DOHH2 (cell line): ENCODE measurements at regions not wholly inside any gene's neighbourhood (a gene's known extent, or its start where the extent isn't known, plus 50 kb on each side); places are given as distances from the start of the nearest gene placed in this dataset.

Source experiments
- EZH2phosphoT487 ChIP-seq: fragments of 200-600 bp; sonication (generic); IDR thresholded peaks from 2 replicates; pipeline ENCODE4 v1.6.1; 2017; ENCODE audit warnings: borderline replicate concordance, mild to moderate bottlenecking, antibody characterized with exemption, low read length, moderate library complexity, mixed read lengths
- TF ChIP-seq, protein P1 (sequence below): fragments of 200-600 bp; sonication (generic); IDR thresholded peaks from one replicate; pipeline ENCODE4 v1.5.1; 2014; ENCODE audit warnings: antibody characterized with exemption, mild to moderate bottlenecking, low read depth, low read length; ENCODE audit not compliant: poor library complexity, severe bottlenecking

DNA sequence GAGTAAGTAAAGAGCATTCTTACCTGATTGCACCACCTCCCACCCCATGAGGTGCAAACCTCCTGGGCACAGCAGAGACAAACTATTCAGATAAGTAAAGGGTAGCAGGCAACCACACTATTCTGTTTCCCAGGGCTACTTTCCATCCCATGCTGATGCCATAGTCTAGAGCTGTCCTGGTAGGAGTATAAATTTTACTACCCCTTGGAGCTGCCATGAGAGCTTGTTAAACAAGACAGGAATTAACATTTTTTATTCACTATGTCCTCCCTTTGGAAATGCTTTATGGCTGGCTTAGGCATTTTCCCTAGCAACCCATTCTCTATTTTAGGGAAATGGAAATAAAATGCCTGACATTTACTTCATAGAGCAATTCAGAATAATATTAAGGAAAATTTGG is 324.6 kb upstream of the USP25 start:
- TF ChIP-seq, protein P1, sequence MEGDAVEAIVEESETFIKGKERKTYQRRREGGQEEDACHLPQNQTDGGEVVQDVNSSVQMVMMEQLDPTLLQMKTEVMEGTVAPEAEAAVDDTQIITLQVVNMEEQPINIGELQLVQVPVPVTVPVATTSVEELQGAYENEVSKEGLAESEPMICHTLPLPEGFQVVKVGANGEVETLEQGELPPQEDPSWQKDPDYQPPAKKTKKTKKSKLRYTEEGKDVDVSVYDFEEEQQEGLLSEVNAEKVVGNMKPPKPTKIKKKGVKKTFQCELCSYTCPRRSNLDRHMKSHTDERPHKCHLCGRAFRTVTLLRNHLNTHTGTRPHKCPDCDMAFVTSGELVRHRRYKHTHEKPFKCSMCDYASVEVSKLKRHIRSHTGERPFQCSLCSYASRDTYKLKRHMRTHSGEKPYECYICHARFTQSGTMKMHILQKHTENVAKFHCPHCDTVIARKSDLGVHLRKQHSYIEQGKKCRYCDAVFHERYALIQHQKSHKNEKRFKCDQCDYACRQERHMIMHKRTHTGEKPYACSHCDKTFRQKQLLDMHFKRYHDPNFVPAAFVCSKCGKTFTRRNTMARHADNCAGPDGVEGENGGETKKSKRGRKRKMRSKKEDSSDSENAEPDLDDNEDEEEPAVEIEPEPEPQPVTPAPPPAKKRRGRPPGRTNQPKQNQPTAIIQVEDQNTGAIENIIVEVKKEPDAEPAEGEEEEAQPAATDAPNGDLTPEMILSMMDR: no peak
- TF ChIP-seq EZH2phosphoT487: no peak
